GM19372 (cell line): ENCODE measurements at regions not wholly inside any gene's neighbourhood (a gene's known extent, or its start where the extent isn't known, plus 50 kb on each side); places are given as distances from the start of the nearest gene placed in this dataset.

Source experiments
- ATAC-seq: cut with Tn5 transposase; IDR thresholded peaks from one replicate; pipeline ENCODE4 v1.9.1; 2021; ENCODE audit warnings: mild to moderate bottlenecking, low read depth, moderate library complexity; ENCODE audit not compliant: unreplicated experiment

DNA sequence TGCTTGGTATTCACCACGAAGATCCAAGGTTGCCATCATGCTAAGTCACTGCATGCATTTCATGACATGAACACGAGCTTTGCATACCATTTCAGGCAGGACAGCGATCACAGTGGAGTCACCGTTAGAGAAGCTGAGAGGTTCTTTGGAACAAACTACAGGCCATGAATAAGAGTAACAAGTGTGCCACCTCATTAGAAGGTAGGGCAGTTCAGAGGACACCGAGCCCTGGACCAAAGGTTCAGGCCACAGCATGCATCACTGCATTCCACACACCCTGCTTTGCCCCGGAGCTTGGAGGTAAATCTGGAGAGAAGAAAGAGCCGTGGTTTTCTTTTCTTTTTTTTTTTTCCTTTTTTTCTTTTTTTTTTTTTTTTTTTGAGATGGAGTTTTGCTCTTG, 66.9 kb upstream of the CDH4 start:
- ATAC-seq, result no peak

DNA sequence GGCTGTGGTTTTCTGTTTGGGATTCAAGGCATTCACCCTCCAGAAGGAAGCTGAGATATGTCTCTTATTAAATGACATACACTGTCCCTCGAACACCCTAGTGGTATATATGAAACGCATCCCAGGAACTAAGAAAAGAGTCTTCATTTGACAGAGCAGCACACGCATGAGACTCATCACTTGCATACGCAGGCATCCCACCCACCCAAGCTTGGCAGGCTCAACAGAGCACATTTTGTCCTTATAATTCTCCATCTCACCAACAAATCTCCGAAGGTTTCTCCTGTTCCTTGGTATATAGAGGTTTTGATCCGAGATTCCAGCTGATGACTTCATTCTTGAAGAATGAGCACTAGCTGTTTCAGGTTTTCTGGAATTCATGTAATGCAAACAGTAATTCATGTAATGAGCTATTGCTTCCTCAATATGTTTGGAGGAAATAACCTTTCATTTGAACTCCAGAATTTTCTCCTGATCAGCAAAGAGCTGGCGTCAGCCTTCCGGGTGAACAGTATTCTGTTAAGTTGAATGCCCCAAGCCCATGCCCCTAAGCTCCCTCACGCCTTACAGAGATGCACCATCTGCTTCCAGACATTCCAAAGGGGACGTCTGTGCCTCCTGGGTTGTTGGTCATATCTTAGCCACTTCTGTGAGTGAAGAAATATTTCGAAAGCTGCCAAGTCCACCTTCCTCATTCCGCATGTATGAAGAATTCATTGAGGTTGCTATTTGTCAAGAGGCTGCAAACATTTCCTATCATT, 66.0 kb upstream of the CDH4 start:
- no peak for ATAC-seq

DNA sequence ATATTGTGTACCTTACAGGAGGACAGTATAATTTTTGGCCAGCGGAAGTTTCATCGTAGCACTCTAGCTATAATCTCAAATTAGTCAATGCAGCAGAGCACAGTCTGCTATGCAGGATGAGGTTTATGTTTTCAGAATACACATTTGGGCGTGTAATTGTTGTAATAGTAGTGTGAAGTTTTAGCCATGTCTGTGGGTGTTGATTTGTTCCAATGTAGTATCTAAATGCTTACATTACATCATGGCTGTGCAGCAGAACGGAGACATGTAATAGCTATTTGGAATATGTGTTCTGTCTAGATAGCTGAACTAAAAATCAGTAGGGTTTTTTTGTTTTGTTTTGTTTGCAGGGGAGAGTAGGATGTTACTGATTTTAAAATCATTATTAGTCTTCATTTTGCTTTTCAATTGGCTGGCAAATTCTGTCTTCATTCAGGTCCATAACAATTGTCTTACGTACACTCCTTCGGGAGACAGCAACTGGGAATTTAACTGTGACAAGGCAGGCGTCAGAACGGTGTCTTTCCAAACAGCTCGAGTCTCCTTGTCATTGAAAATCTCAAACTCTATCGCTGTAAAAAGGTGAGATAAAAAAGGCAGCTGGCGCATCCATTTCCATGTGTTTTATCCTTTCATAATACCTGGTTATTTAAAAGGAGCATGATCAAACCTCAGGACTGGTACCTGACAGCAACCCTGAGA, 65.1 kb upstream of the CDH4 start:
- no peak for ATAC-seq

DNA sequence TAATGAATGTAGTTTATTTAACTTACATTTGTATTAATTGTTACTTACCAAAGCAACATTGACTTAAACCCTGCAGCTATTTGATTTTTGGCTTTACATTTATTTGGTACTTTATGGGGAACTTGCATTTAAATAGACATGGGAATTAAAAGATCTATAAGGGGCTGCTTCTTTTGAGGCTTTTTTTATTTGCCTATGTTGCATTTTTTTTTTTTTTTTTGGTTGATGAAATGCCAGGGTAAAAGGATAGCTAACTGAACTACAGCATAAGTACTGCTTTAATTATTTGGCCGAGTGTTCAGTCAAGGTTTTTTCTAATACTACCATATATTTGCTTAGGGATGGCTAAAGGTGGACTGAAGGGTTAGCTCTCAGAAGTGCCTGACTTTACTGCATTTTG, 62.5 kb upstream of the CDH4 start:
- ATAC-seq, result no peak

DNA sequence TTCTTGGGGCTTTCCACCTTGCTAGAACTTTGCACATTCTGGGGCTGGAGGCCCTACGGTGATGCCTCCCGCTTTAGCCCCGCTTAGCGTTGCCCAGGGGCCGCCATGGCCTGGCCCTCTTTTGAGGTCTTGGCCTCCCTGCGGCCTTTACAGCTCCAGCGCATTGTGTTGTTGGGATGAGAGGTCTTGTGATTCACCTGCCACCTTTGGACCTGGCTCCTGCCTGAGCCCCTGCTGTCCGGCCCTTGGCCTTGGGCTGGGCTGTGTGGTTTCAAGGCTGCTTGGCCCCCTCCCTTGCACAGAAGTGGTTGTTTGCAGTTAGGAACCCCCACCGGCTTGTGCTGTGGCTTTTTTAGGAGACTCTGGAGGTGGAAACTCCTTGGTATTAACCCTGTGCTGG, 61.0 kb upstream of the CDH4 start:
- ATAC-seq, result no peak

DNA sequence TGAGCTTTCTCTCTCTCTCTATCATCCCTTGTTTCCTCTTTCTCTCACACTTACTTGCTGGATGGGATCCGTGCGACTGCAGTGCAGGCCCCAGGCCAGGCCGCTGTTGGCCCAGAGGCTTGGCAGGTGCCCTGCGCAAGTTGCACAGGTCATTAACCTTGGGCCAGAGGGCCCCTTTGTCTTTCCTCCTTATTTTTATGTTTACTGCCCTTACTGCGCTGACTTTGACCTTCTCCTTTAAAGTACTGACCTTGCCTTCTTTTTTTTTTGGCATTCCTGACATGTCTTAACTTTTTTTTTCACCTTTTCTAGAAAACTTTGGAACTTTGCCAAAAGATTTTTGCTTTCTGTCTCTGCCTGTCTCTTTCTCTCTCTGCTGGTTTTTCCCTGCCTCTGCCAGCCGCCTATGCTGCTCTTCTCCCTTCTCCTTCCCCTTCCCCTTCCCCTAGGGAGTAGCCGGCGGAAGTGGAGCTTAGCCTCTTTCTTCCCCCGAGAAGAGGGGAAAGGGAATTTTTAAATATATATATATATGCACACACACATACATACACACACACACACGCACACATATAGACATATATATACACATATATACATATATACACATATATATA, 59.6 kb upstream of the CDH4 start:
- ATAC-seq, result no peak

DNA sequence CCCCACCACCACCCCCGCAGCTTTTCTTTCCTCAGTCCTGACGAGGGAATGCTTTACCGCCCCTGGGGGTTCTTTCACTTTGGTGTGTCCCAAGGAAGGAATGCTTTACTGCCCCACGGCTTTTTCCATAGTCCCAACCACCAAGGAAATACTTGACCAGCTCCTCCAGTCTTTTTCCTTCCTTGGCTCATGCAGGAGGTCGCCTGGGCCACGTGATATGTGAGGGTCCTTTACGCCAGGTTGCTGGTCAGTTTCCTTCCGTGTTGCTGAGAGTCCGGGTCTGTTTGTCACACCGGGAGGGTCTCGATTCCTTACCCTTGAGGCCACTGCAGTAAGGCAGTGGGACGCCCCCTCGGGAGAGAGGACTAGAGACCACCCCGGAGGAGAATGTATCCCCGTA, 58.9 kb upstream of the CDH4 start:
- ATAC-seq, result no peak
